ENCODE measurements at regions not wholly inside any gene's neighbourhood (a gene's known extent, or its start where the extent isn't known, plus 50 kb on each side); places are given as distances from the start of the nearest gene placed in this dataset.

DNA sequence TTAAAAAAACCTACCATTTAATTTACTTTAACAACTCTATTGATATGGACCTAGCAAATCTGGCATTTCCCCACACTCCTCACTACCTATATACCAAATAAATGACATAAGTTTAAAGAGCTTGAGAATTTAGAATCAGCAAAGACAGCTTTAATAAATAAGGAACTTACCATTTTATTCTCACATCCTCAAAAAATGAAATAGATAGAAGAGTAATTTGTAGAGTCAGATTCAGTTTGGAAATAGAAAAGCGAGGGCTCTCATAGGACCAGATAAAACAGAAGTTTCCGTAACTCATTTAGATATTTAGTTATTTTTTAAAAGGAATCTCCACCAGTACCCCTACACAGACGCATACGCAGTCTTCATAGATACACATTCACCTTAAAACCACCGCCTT, 117.9 kb downstream of the RGS2 start:
- Mint-ChIP-seq H3K4me1 (ENCODE audit: low read depth) (no peaks in the 10 kb centered on the region), H3K36me3 (ENCODE audit: low read depth) (no peaks in the 10 kb centered on the region), H3K27me3 (ENCODE audit: insufficient read depth) (peaks cover 1% of the 10 kb centered on the region), H3K27ac (no peak overlapping the region), H3K9me3 (no peaks in the 10 kb centered on the region), H3K4me3 (no peak overlapping the region)
- no peak for DNase-seq
- TF ChIP-seq, protein P1, sequence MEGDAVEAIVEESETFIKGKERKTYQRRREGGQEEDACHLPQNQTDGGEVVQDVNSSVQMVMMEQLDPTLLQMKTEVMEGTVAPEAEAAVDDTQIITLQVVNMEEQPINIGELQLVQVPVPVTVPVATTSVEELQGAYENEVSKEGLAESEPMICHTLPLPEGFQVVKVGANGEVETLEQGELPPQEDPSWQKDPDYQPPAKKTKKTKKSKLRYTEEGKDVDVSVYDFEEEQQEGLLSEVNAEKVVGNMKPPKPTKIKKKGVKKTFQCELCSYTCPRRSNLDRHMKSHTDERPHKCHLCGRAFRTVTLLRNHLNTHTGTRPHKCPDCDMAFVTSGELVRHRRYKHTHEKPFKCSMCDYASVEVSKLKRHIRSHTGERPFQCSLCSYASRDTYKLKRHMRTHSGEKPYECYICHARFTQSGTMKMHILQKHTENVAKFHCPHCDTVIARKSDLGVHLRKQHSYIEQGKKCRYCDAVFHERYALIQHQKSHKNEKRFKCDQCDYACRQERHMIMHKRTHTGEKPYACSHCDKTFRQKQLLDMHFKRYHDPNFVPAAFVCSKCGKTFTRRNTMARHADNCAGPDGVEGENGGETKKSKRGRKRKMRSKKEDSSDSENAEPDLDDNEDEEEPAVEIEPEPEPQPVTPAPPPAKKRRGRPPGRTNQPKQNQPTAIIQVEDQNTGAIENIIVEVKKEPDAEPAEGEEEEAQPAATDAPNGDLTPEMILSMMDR (IDR thresholded peaks at IDR 0.05) = no peak

DNA sequence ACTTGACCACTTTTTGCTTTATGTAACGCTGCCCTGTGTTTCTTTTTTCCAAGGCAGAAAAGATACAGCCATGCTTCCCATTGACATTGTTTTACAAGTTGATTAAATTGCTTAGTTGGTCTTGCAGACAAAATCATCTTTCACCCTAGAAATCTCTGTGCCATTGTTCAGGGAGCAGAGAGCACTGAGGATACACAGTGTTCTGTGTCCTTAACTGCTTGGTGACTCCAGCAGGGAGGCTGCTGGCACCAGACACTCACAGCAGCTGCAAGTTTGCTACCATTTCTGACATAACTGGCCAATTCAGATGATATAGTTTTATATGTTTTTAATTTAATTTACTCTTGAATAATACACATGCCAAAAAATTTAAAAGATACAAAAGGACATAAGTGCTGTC, 118.7 kb downstream of the RGS2 start:
- no peaks in the 10 kb centered on the region for H3K9me3 Mint-ChIP-seq
- H3K4me1 Mint-ChIP-seq (ENCODE audit: low read depth) = no peaks in the 10 kb centered on the region
- TF ChIP-seq, protein P1 (IDR thresholded peaks at IDR 0.05) = no peak
- H3K27me3 Mint-ChIP-seq (ENCODE audit: insufficient read depth) = peaks cover 2% of the 10 kb centered on the region
- no peaks in the 10 kb centered on the region for H3K36me3 Mint-ChIP-seq (ENCODE audit: low read depth)
- H3K4me3 Mint-ChIP-seq = no peak overlapping the region
- H3K27ac Mint-ChIP-seq = no peak overlapping the region
- DNase-seq = no peak

DNA sequence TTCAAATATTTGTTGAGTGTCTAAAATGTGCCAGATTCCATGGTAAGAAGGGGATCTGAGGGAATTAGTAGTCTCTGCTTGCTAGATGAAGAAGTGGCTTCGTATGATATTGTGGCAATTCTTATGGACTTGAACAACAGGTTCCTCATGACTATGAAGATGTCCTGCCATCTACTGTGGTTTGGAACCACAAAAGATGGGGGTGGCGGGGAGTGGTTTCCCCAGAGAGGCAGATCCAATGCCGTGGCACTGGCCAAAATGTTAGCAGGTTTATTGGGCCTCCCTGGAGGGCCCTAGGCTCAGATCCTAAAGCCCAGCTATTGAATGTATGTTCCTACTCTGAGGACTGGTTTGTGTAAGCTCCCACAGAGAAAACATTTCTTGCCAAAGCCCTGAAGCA, 120.8 kb downstream of the RGS2 start:
- TF ChIP-seq, protein P1 (IDR thresholded peaks at IDR 0.05) = no peak
- Mint-ChIP-seq H3K9me3 (no peaks in the 10 kb centered on the region), H3K4me1 (ENCODE audit: low read depth) (no peaks in the 10 kb centered on the region), H3K27me3 (ENCODE audit: insufficient read depth) (peaks cover 1% of the 10 kb centered on the region; the same call in 1 of the 2 replicates), H3K27ac (no peak overlapping the region), H3K4me3 (no peak overlapping the region), H3K36me3 (ENCODE audit: low read depth) (no peaks in the 10 kb centered on the region)
- DNase-seq = no peak

DNA sequence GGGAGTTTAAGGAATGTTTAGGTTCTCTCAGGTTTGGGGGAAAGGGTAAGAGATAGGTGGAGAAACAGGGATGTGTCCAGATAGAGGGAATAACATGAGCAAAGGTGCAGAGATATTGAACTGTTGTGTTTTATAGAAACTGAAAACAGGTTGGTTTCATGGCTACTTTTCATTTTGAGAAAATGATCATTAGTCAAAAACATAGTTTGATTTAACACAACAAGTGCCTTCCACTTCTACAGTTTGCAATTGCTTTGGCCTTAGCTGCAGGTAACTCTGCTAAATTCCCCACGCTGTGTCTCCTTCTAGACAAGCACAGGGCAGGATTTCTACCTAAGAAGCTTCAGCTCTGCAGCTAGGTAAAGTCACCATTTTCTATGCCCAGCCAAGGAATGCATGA, 124.9 kb downstream of the RGS2 start:
- no peak overlapping the region for H3K27ac Mint-ChIP-seq
- peaks cover 1% of the 10 kb centered on the region; the same call in 1 of the 2 replicates for H3K27me3 Mint-ChIP-seq (ENCODE audit: insufficient read depth)
- no peaks in the 10 kb centered on the region for H3K36me3 Mint-ChIP-seq (ENCODE audit: low read depth)
- no peaks in the 10 kb centered on the region for H3K9me3 Mint-ChIP-seq
- TF ChIP-seq, protein P1 (IDR thresholded peaks at IDR 0.05) = no peak
- H3K4me3 Mint-ChIP-seq = no peak overlapping the region
- DNase-seq = no peak
- H3K4me1 Mint-ChIP-seq (ENCODE audit: low read depth) = no peaks in the 10 kb centered on the region

DNA sequence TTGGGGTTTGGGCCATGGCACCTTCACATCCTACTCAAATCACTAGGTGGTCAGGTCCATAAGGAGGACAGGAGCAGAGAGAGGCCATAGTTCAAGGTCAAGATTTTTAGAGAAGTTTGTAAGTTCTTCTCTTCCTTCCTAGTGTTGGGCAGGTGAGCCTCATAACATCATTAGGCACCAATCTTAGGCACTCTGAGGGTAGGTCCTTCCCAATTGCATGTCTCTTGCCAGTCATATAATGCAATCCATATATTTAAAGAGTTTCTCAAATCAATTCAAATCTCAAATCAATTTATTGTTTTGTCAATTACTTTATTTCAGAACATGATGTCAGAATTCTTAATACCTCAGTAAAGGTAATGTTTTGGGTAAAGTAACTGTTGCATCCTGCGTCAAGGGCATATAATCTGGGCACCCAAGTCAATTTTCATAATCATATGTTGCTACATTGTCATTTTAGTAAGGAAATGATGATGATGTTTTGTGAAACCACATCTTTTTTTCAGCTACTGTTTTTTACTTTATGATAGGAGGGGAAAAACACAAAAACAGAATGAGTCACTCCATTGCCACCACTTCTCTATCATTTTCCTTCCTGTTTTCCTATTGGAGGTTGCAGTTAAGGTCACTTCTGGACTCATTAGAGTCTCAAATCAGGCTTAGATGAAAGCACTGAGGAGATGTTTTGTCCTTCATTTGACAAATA, 122.7 kb downstream of the UCHL5 start:
- H3K9me3 Mint-ChIP-seq = no peaks in the 10 kb centered on the region
- H3K4me3 Mint-ChIP-seq = no peak overlapping the region
- DNase-seq = no peak
- no peaks in the 10 kb centered on the region for H3K4me1 Mint-ChIP-seq (ENCODE audit: low read depth)
- peaks cover 1% of the 10 kb centered on the region; the same call in 1 of the 2 replicates for H3K27me3 Mint-ChIP-seq (ENCODE audit: insufficient read depth)
- no peaks in the 10 kb centered on the region for H3K36me3 Mint-ChIP-seq (ENCODE audit: low read depth)
- no peak overlapping the region for H3K27ac Mint-ChIP-seq
- TF ChIP-seq, protein P1 (IDR thresholded peaks at IDR 0.05) = no peak

Data from HFFc6 (cell line).